Peyer's patch (tissue), 4 donors: ENCODE measurements at regions not wholly inside any gene's neighbourhood (a gene's known extent, or its start where the extent isn't known, plus 50 kb on each side); places are given as distances from the start of the nearest gene placed in this dataset.

Experiments
- DNase-seq, 3 donors: peaks; one replicate each; pipeline ENCODE4 v3.0.0-alpha.2; 2017 to 2019
- H3K27ac ChIP-seq, 4 donors: fragments of 200-600 bp; sonication (generic); one replicate each; pipeline ENCODE4 v1.5.1; 2016 to 2019
- H3K27me3 ChIP-seq, 2 donors: fragments of 200-600 bp; sonication (generic); one replicate each; pipeline ENCODE4 v1.5.1; 2019
- H3K36me3 ChIP-seq, 3 donors: fragments of 200-600 bp; sonication (generic); one replicate each; pipeline ENCODE4 v1.5.1; 2016 to 2019
- H3K4me1 ChIP-seq, 4 donors: fragments of 200-600 bp; sonication (generic); one replicate each; pipeline ENCODE4 v1.5.1; 2016 to 2019
- H3K4me3 ChIP-seq, 4 donors: fragments of 200-600 bp; sonication (generic); 1 replicate in 3 of 4; 2 replicates in 1 of 4; pipeline ENCODE4 v1.5.1; 2016 to 2019; ENCODE audit warnings: mild to moderate bottlenecking in 1 of 4
- H3K9me3 ChIP-seq, 4 donors: fragments of 200-600 bp; sonication (generic); one replicate each; pipeline ENCODE4 v1.5.1; 2016 to 2019; ENCODE audit warnings: mild to moderate bottlenecking in 1 of 4
- POLR2A ChIP-seq, 2 donors: fragments of 450-650 bp; IDR thresholded peaks; one replicate each; pipeline ENCODE4 v1.5.1; 2017; ENCODE audit warnings: antibody characterized with exemption in 2 of 2, mild to moderate bottlenecking in 2 of 2, moderate library complexity in 2 of 2
- TF ChIP-seq, protein P1 (sequence below), 6 experiments: fragments of 450-650 bp in 4 of 6; fragments of 200-600 bp in 2 of 6; sonication (generic) in 1 of 6; IDR thresholded peaks; one replicate each; pipeline ENCODE4 v1.5.1; 2017 to 2019; ENCODE audit warnings: antibody characterized with exemption in 6 of 6, mild to moderate bottlenecking in 3 of 6, moderate library complexity in 1 of 6

- Histone ChIP-seq H3K4me1 (no peaks in the 10 kb centered on the region), H3K4me3 (no peak overlapping the region), H3K27me3 (no peaks in the 10 kb centered on the region), H3K36me3 (no peaks in the 10 kb centered on the region), H3K27ac (no peak overlapping the region), H3K9me3 (no peaks in the 10 kb centered on the region)
- DNase-seq: no peak
- TF ChIP-seq POLR2A (IDR thresholded peaks at IDR 0.05): no peak
- TF ChIP-seq, protein P1, sequence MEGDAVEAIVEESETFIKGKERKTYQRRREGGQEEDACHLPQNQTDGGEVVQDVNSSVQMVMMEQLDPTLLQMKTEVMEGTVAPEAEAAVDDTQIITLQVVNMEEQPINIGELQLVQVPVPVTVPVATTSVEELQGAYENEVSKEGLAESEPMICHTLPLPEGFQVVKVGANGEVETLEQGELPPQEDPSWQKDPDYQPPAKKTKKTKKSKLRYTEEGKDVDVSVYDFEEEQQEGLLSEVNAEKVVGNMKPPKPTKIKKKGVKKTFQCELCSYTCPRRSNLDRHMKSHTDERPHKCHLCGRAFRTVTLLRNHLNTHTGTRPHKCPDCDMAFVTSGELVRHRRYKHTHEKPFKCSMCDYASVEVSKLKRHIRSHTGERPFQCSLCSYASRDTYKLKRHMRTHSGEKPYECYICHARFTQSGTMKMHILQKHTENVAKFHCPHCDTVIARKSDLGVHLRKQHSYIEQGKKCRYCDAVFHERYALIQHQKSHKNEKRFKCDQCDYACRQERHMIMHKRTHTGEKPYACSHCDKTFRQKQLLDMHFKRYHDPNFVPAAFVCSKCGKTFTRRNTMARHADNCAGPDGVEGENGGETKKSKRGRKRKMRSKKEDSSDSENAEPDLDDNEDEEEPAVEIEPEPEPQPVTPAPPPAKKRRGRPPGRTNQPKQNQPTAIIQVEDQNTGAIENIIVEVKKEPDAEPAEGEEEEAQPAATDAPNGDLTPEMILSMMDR (IDR thresholded peaks at IDR 0.05): no peak
Measured at GRCh38 chr15:62552444-62552843, 387.4 kb upstream of the C2CD4B start.

GRCh38 chr15:62553911-62554563, 389.0 kb upstream of the C2CD4B start:
- Histone ChIP-seq H3K27ac (no peak overlapping the region), H3K36me3 (no peaks in the 10 kb centered on the region), H3K27me3 (no peaks in the 10 kb centered on the region), H3K4me1 (no peaks in the 10 kb centered on the region), H3K9me3 (no peaks in the 10 kb centered on the region), H3K4me3 (no peak overlapping the region)
- TF ChIP-seq POLR2A (IDR thresholded peaks at IDR 0.05): no peak
- TF ChIP-seq, protein P1 (IDR thresholded peaks at IDR 0.05): no peak
- DNase-seq: no peak

GRCh38 chr15:62558640-62559380, 393.7 kb upstream of the C2CD4B start:
- Histone ChIP-seq H3K27ac (no peak overlapping the region), H3K36me3 (no peaks in the 10 kb centered on the region), H3K4me3 (no peak overlapping the region), H3K4me1 (peaks cover 0 to 18% (median 0%) of the 10 kb centered on the region in 4 donors), H3K9me3 (no peaks in the 10 kb centered on the region), H3K27me3 (no peaks in the 10 kb centered on the region)
- DNase-seq: no peak
- TF ChIP-seq POLR2A (IDR thresholded peaks at IDR 0.05): no peak
- TF ChIP-seq, protein P1 (IDR thresholded peaks at IDR 0.05): no peak

GRCh38 chr15:62559381-62559733, 394.3 kb upstream of the C2CD4B start:
- TF ChIP-seq, protein P1 (IDR thresholded peaks at IDR 0.05): no peak
- TF ChIP-seq POLR2A (IDR thresholded peaks at IDR 0.05): no peak
- no peak overlapping the region for H3K27ac ChIP-seq
- no peaks in the 10 kb centered on the region for H3K36me3 ChIP-seq
- H3K9me3 ChIP-seq: no peaks in the 10 kb centered on the region
- DNase-seq: no peak
- H3K4me1 ChIP-seq: peaks cover 0 to 18% (median 0%) of the 10 kb centered on the region in 4 donors
- H3K27me3 ChIP-seq: no peaks in the 10 kb centered on the region
- no peak overlapping the region for H3K4me3 ChIP-seq

- peak in 2 of 3 donors; percentile 64 to 69 for DNase-seq
- Histone ChIP-seq H3K36me3 (no peaks in the 10 kb centered on the region), H3K9me3 (no peaks in the 10 kb centered on the region), H3K4me1 (peaks cover 0 to 18% (median 0%) of the 10 kb centered on the region in 4 donors), H3K4me3 (peak overlapping the region in 3 of 4 donors; percentile 8 to 50 (median 31)), H3K27ac (peak overlapping the region in 3 of 4 donors; percentile 40 to 68 (median 64)), H3K27me3 (no peaks in the 10 kb centered on the region)
- TF ChIP-seq, protein P1 (IDR thresholded peaks at IDR 0.05): no peak
- TF ChIP-seq POLR2A (IDR thresholded peaks at IDR 0.05): peak in 1 of 2 donors; percentile 27
Measured at GRCh38 chr15:62561059-62561519, 396.0 kb upstream of the C2CD4B start.
